ENCODE measurements at regions not wholly inside any gene's neighbourhood (a gene's known extent, or its start where the extent isn't known, plus 50 kb on each side); places are given as distances from the start of the nearest gene placed in this dataset.

- TF ChIP-seq CTCF (conservative IDR thresholded peaks at IDR 0.05 in 1 of 2, IDR thresholded peaks at IDR 0.05 in 1 of 2; ENCODE audit: low read depth in 1 of 2, low read length in 2 of 2), result no peak
- TF ChIP-seq EZH2 (IDR thresholded peaks at IDR 0.05; ENCODE audit: low read length, missing control alignments), result no peak
Observed at GRCh38 chr7:25565002-25565401, 336.7 kb upstream of the NPVF start.
